ENCODE measurements at regions not wholly inside any gene's neighbourhood (a gene's known extent, or its start where the extent isn't known, plus 50 kb on each side); places are given as distances from the start of the nearest gene placed in this dataset.

DNA sequence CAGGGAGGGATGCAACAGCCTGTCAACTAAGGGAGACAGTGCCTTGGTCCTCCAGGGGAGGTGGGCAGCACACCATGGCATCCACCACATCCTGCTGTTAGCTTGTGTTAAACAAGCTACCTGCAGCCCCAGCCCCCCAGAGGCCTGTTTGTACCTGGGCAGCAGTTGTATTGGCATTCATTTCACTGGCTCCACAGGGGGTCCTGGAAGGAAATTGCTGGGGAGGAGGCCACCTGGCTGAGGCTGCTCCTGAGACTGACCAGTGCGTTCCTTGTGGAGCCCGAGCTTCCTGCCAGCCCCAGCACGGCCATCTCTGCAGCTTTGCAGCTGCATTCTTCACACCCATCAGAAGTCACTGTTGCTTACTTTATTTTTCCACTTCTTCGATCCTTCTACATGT is 479.9 kb downstream of the INSC start:
- TF ChIP-seq POLR2A (IDR thresholded peaks at IDR 0.05) (no peak), EP300 (IDR thresholded peaks at IDR 0.05) (no peak), POLR2AphosphoS5 (IDR thresholded peaks at IDR 0.05) (no peak)
- TF ChIP-seq, protein P1, sequence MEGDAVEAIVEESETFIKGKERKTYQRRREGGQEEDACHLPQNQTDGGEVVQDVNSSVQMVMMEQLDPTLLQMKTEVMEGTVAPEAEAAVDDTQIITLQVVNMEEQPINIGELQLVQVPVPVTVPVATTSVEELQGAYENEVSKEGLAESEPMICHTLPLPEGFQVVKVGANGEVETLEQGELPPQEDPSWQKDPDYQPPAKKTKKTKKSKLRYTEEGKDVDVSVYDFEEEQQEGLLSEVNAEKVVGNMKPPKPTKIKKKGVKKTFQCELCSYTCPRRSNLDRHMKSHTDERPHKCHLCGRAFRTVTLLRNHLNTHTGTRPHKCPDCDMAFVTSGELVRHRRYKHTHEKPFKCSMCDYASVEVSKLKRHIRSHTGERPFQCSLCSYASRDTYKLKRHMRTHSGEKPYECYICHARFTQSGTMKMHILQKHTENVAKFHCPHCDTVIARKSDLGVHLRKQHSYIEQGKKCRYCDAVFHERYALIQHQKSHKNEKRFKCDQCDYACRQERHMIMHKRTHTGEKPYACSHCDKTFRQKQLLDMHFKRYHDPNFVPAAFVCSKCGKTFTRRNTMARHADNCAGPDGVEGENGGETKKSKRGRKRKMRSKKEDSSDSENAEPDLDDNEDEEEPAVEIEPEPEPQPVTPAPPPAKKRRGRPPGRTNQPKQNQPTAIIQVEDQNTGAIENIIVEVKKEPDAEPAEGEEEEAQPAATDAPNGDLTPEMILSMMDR (IDR thresholded peaks at IDR 0.05) = no peak
- H3K4me1 ChIP-seq = no peaks in the 10 kb centered on the region

DNA sequence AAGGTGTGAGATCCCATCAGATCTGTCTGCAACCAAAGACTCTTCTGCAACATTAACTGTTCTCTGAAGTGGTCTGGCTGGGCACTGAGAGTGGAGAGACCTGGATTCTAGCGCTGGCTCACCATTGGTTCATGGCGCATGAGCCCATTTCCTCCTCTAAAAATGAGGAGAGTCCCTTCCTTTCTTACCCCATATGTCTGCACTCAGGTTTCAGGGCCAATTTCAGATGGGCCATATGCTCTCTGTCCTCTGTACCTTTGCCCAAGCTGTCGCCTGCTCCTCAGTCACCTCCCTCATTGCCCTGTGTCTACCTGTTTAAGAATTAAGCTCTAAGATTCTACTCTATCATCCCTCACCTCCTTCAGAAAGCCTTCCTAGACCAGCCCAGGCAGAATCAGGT is 484.7 kb downstream of the INSC start:
- Histone ChIP-seq H3K27ac (no peak overlapping the region), H3K9me3 (no peaks in the 10 kb centered on the region), H3K36me3 (no peaks in the 10 kb centered on the region), H3K4me3 (no peak overlapping the region), H3K4me1 (peaks cover 0 to 11% (median 5%) of the 10 kb centered on the region in 4 donors), H3K27me3 (no peaks in the 10 kb centered on the region)
- DNase-seq = no peak
- intact Hi-C loops (cut with DNase I) = no loop called here
- TF ChIP-seq, protein P1 (IDR thresholded peaks at IDR 0.05) = no peak
- TF ChIP-seq EP300 (IDR thresholded peaks at IDR 0.05) = no peak
- TF ChIP-seq POLR2AphosphoS5 (IDR thresholded peaks at IDR 0.05) = no peak
- TF ChIP-seq POLR2A (IDR thresholded peaks at IDR 0.05) = no peak
- 99% methylated on average over 3 of the region's 3 CpGs for WGBS, 2 donors

More for the DNA sequence above, 479.9 kb downstream of the INSC start:
- Histone ChIP-seq H3K9me3 (no peaks in the 10 kb centered on the region), H3K4me3 (no peak overlapping the region), H3K27ac (no peak overlapping the region), H3K36me3 (no peaks in the 10 kb centered on the region), H3K27me3 (no peaks in the 10 kb centered on the region)
- intact Hi-C loops (cut with DNase I) = no loop called here
- DNase-seq = no peak
- WGBS, 2 donors = 87 to 88% methylated on average over 4 of the region's 4 CpGs

DNA sequence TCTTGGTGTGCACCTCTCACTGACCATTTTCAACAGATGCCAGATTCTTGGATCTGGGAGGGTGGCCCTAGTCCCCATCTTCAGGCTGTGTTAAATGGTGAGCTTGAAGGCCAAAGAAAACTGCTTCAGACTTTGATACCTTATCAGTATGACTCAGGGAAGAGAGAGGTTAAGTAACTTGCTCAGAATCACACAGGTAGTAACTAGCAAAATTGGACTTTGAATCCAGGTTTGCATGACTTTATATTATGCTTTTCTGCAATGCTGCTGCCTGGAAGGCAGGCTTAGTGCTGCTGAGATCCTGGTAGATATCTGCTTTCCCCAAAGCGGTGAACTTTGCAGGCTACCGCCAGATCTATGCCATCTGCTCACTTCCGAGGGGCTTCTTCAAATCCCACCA is 487.3 kb downstream of the INSC start:
- Histone ChIP-seq H3K36me3 (no peaks in the 10 kb centered on the region), H3K27ac (no peak overlapping the region), H3K4me1 (peaks cover 0 to 11% (median 5%) of the 10 kb centered on the region in 4 donors), H3K27me3 (peaks cover 0 to 4% (median 0%) of the 10 kb centered on the region in 3 donors), H3K4me3 (no peak overlapping the region), H3K9me3 (no peaks in the 10 kb centered on the region)
- WGBS, 2 donors = 95% methylated on average over 3 of the region's 3 CpGs
- no peak for TF ChIP-seq POLR2A (IDR thresholded peaks at IDR 0.05)
- TF ChIP-seq POLR2AphosphoS5 (IDR thresholded peaks at IDR 0.05) = no peak
- TF ChIP-seq, protein P1 (IDR thresholded peaks at IDR 0.05) = no peak
- TF ChIP-seq EP300 (IDR thresholded peaks at IDR 0.05) = no peak
- DNase-seq = no peak
- intact Hi-C loops (cut with DNase I) = no loop called here

DNA sequence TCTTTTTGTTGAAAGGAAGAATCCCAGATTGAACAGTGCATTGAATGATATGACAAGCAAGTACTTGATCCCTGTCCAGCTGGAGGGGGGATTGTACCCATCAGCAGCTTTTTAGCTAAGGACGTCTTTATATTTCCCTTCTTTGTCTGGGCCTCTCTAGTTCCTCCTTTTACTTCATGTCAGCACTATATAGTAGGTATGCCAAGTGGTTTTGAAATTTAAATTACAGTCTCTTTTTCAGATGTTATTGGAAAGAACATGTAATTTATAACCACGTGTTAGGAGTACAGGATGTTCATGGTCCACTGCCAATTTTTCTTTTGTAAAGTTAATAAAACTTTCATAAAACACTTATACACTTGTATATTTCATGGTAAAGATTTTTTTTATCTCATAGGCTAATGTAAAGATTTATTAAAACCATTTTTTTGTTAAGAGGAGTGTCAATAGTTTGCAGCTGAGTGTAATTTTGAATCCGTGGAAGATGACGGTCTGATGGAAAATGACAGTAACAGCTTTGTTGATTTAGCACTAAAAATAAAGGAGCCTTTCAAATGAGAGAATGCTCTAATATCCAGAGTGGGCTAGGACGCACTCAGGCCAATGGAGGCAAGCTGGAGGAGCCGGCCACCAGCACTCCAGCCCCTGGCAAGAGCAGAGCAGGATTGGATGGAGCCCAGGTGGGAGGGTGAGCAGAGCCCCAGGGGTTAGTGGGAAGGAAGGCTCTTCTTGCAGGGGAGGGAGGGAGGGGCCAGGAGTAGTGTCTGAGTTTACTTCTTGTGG is 488.3 kb downstream of the INSC start:
- DNase-seq = peak; percentile 72
- TF ChIP-seq EP300 (IDR thresholded peaks at IDR 0.05) (no peak), POLR2AphosphoS5 (IDR thresholded peaks at IDR 0.05) (no peak), POLR2A (IDR thresholded peaks at IDR 0.05) (no peak)
- TF ChIP-seq, protein P1 (IDR thresholded peaks at IDR 0.05) = no peak
- Histone ChIP-seq H3K36me3 (no peaks in the 10 kb centered on the region), H3K4me3 (no peak overlapping the region), H3K9me3 (no peaks in the 10 kb centered on the region), H3K27me3 (peaks cover 0 to 10% (median 0%) of the 10 kb centered on the region in 3 donors), H3K4me1 (peaks cover 0 to 11% (median 5%) of the 10 kb centered on the region in 4 donors), H3K27ac (no peak overlapping the region)
- intact Hi-C loops (cut with DNase I) = no loop called here
- 46 to 49% methylated on average over 6 of the region's 6 CpGs for WGBS, 2 donors
